GM23248 (cell line): ENCODE measurements at regions not wholly inside any gene's neighbourhood (a gene's known extent, or its start where the extent isn't known, plus 50 kb on each side); places are given as distances from the start of the nearest gene placed in this dataset.
A peak's percentile ranks its signal among the peaks of the same experiment; 100 is the strongest.

Experiments used
- DNase-seq: peaks from one replicate; pipeline ENCODE4 v3.0.0-alpha.2; 2015
- H2AFZ ChIP-seq: fragments of 200-600 bp; sonication (generic); 2 replicates; pipeline ENCODE4 v1.6.1; 2016; ENCODE audit warnings: antibody characterized with exemption
- H3F3A ChIP-seq: fragments of 200-600 bp; sonication (generic); 2 replicates; pipeline ENCODE4 v1.6.1; 2016; ENCODE audit warnings: mild to moderate bottlenecking, antibody characterized with exemption, mixed run types; ENCODE audit not compliant: insufficient read depth
- H3K27ac ChIP-seq: fragments of 200-600 bp; sonication (generic); 2 replicates; pipeline ENCODE4 v1.5.1; 2016; ENCODE audit warnings: mild to moderate bottlenecking
- H3K27me3 ChIP-seq: fragments of 200-600 bp; sonication (generic); replicated peaks from 2 replicates; pipeline ENCODE4 v1.6.1; 2016; ENCODE audit warnings: mild to moderate bottlenecking; ENCODE audit not compliant: insufficient read depth
- H3K36me3 ChIP-seq: fragments of 200-600 bp; sonication (generic); 2 replicates; pipeline ENCODE4 v1.6.1; 2016; ENCODE audit warnings: low read depth, mild to moderate bottlenecking
- H3K4me1 ChIP-seq: fragments of 200-600 bp; sonication (generic); 2 replicates; pipeline ENCODE4 v1.6.1; 2016; ENCODE audit warnings: mild to moderate bottlenecking; ENCODE audit not compliant: insufficient read depth
- H3K4me2 ChIP-seq: fragments of 200-600 bp; sonication (generic); one replicate; pipeline ENCODE4 v1.6.1; 2016; ENCODE audit warnings: mild to moderate bottlenecking; ENCODE audit not compliant: unreplicated experiment
- H3K4me3 ChIP-seq: fragments of 200-600 bp; sonication (generic); 2 replicates; pipeline ENCODE4 v1.5.1; 2016; ENCODE audit warnings: mild to moderate bottlenecking
- H3K79me2 ChIP-seq: fragments of 200-600 bp; sonication (generic); 2 replicates; pipeline ENCODE4 v1.6.1; 2016; ENCODE audit warnings: mild to moderate bottlenecking; ENCODE audit not compliant: insufficient read depth
- H3K9ac ChIP-seq: fragments of 200-600 bp; sonication (generic); 2 replicates; pipeline ENCODE4 v1.6.1; 2016; ENCODE audit warnings: mild to moderate bottlenecking
- H3K9me2 ChIP-seq: fragments of 200-600 bp; sonication (generic); 2 replicates; pipeline ENCODE4 v1.6.1; 2016; ENCODE audit warnings: mixed run types, mild to moderate bottlenecking, moderate library complexity; ENCODE audit not compliant: insufficient read depth
- H3K9me3 ChIP-seq: fragments of 200-600 bp; sonication (generic); one replicate; pipeline ENCODE4 v1.6.1; 2017; ENCODE audit warnings: low read depth
- H4K20me1 ChIP-seq: fragments of 200-600 bp; sonication (generic); 2 replicates; pipeline ENCODE4 v1.6.0; 2016; ENCODE audit not compliant: insufficient read depth
- EZH2 ChIP-seq: fragments of 200-600 bp; sonication (generic); IDR thresholded peaks from 2 replicates; pipeline ENCODE4 v1.6.1; 2018; ENCODE audit warnings: antibody characterized with exemption, mild to moderate bottlenecking; ENCODE audit not compliant: insufficient read depth, poor library complexity, severe bottlenecking
- EZH2phosphoT487 ChIP-seq: fragments of 200-600 bp; sonication (generic); IDR thresholded peaks from 2 replicates; pipeline ENCODE4 v1.6.1; 2018; ENCODE audit warnings: antibody characterized with exemption, moderate library complexity, mild to moderate bottlenecking, low read depth; ENCODE audit not compliant: insufficient read depth
- WGBS, 2 experiments: methylation state at CpG; one replicate each; pipeline ENCODE4 v1.1.6; 2015 to 2017; ENCODE audit warnings: low lambda C conversion rate in 2 of 2, low coverage in 1 of 2; ENCODE audit errors: missing lambda C conversion rate in 2 of 2; 5-methylcytosine and 5-hydroxymethylcytosine counted together
- in situ Hi-C: fragments of 300-500 bp; cut with MboI; formaldehyde crosslinking; loops from 2 replicates; pipeline ENCODE4 v1.15.0; 2020

- no peak overlapping the region for H3K27ac ChIP-seq
- no peaks in the 10 kb centered on the region for H3K9me3 ChIP-seq
- no peak overlapping the region for H3K9ac ChIP-seq
- no peaks in the 10 kb centered on the region for H3K36me3 ChIP-seq
- 40 to 50% methylated on average over 2 of the region's 2 CpGs for WGBS, 2 experiments
- no peak for DNase-seq
- peak overlapping the region; percentile 32 for H3K4me2 ChIP-seq
- no peak overlapping the region for H2AFZ ChIP-seq
- H3K27me3 ChIP-seq, result no peaks in the 10 kb centered on the region; the same call in 1 of the 2 replicates
- TF ChIP-seq EZH2 (no peak), EZH2phosphoT487 (no peak)
- H3K4me3 ChIP-seq, result no peak overlapping the region
- in situ Hi-C loops, result no loop called here
- H3K4me1 ChIP-seq, result peaks cover 29% of the 10 kb centered on the region
- no peaks in the 10 kb centered on the region for H4K20me1 ChIP-seq
- no peaks in the 10 kb centered on the region for H3K79me2 ChIP-seq
- H3K9me2 ChIP-seq, result no peaks in the 10 kb centered on the region
- peaks cover 15% of the 10 kb centered on the region for H3F3A ChIP-seq
Observed at GRCh38 chr5:10913181-10913810, 152.3 kb upstream of the DAP start.

- H3K9me2 ChIP-seq, result no peaks in the 10 kb centered on the region
- H3K27ac ChIP-seq, result no peak overlapping the region
- no peaks in the 10 kb centered on the region for H3K9me3 ChIP-seq
- TF ChIP-seq EZH2phosphoT487 (no peak), EZH2 (no peak)
- H3K9ac ChIP-seq, result no peak overlapping the region
- no peak for DNase-seq
- no peak overlapping the region for H3K4me2 ChIP-seq
- in situ Hi-C loops, result no loop called here
- no peak overlapping the region for H2AFZ ChIP-seq
- no peaks in the 10 kb centered on the region for H3K36me3 ChIP-seq
- H4K20me1 ChIP-seq, result no peaks in the 10 kb centered on the region
- peaks cover 15% of the 10 kb centered on the region for H3F3A ChIP-seq
- H3K27me3 ChIP-seq, result peaks cover under 1% of the 10 kb centered on the region; the same call in 1 of the 2 replicates
- peaks cover 29% of the 10 kb centered on the region for H3K4me1 ChIP-seq
- WGBS, 2 experiments, result 85 to 89% methylated on average over 2 of the region's 2 CpGs
- no peak overlapping the region for H3K4me3 ChIP-seq
- no peaks in the 10 kb centered on the region for H3K79me2 ChIP-seq
Observed at GRCh38 chr5:10912435-10912834, 151.4 kb upstream of the DAP start.

GRCh38 chr5:10910261-10910660, 149.2 kb upstream of the DAP start:
- TF ChIP-seq EZH2, result no peak
- H3K4me2 ChIP-seq, result no peak overlapping the region
- WGBS, 2 experiments, result 79 to 82% methylated on average over 3 of the region's 3 CpGs
- no peaks in the 10 kb centered on the region for H3K79me2 ChIP-seq
- H2AFZ ChIP-seq, result no peak overlapping the region
- DNase-seq, result no peak
- H3K36me3 ChIP-seq, result no peaks in the 10 kb centered on the region
- no peaks in the 10 kb centered on the region for H3K9me3 ChIP-seq
- H3K9ac ChIP-seq, result no peak overlapping the region
- in situ Hi-C loops, result no loop called here
- no peaks in the 10 kb centered on the region for H4K20me1 ChIP-seq
- H3K9me2 ChIP-seq, result no peaks in the 10 kb centered on the region
- peaks cover 9% of the 10 kb centered on the region for H3K27me3 ChIP-seq
- peaks cover 26% of the 10 kb centered on the region for H3K4me1 ChIP-seq
- H3F3A ChIP-seq, result peaks cover 15% of the 10 kb centered on the region
- H3K27ac ChIP-seq, result no peak overlapping the region
- no peak overlapping the region for H3K4me3 ChIP-seq

- no peak overlapping the region for H3K27ac ChIP-seq
- H3K9me2 ChIP-seq, result no peaks in the 10 kb centered on the region
- peaks cover 13% of the 10 kb centered on the region for H3K27me3 ChIP-seq
- no peaks in the 10 kb centered on the region for H3F3A ChIP-seq
- H3K79me2 ChIP-seq, result no peaks in the 10 kb centered on the region
- no peak for DNase-seq
- H3K36me3 ChIP-seq, result no peaks in the 10 kb centered on the region
- no peaks in the 10 kb centered on the region for H3K9me3 ChIP-seq
- H2AFZ ChIP-seq, result no peak overlapping the region
- 16 to 24% methylated on average over 3 of the region's 3 CpGs for WGBS, 2 experiments
- in situ Hi-C loops, result no loop called here
- H3K4me1 ChIP-seq, result peaks cover 10% of the 10 kb centered on the region
- TF ChIP-seq EZH2 (no peak), EZH2phosphoT487 (no peak)
- no peak overlapping the region for H3K4me3 ChIP-seq
- H3K4me2 ChIP-seq, result no peak overlapping the region
- no peak overlapping the region for H3K9ac ChIP-seq
- no peaks in the 10 kb centered on the region for H4K20me1 ChIP-seq
Observed at GRCh38 chr5:10904862-10905432, 143.9 kb upstream of the DAP start.
